ENCODE measurements at regions not wholly inside any gene's neighbourhood (a gene's known extent, or its start where the extent isn't known, plus 50 kb on each side); places are given as distances from the start of the nearest gene placed in this dataset.
A peak's percentile ranks its signal among the peaks of the same experiment; 100 is the strongest.

DNA sequence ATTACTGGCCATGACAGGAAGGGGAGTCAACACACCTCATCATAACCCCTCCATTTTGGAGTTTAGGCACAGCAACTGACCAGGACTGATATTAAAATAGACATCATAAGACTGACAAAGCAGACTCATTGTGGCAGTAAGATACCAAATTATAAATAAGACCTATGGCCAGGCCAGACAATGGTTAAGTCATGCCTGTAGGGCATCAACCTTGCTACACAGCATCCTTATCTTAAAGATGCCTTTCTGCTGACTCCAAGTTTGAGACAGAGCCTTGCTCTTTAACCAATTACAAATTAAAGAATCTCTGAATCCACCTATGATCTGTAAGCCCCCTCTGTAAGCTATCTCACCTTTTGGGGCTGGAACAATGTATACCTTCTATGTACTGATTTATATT, 65.5 kb downstream of the VCX2 start:
- H3K9me3 ChIP-seq (ENCODE audit: insufficient read depth, low read depth, low read length), result no peaks in the 10 kb centered on the region
- no peaks in the 10 kb centered on the region for H3K27me3 ChIP-seq (ENCODE audit: insufficient read depth, low read length)
- H2AFZ ChIP-seq (ENCODE audit: low read depth, low read length), result no peak overlapping the region
- Mint-ChIP-seq H3K27ac (ENCODE audit: unreplicated experiment) (no peak overlapping the region), H3K27me3 (ENCODE audit: low read depth, unreplicated experiment) (no peaks in the 10 kb centered on the region), H3K4me3 (ENCODE audit: unreplicated experiment) (no peak overlapping the region), H3K4me1 (ENCODE audit: low read depth, unreplicated experiment) (no peaks in the 10 kb centered on the region), H3K36me3 (ENCODE audit: low read depth, unreplicated experiment) (no peaks in the 10 kb centered on the region), H3K9me3 (ENCODE audit: unreplicated experiment) (peaks cover 2% of the 10 kb centered on the region)
- DNase-seq (ENCODE audit: low read depth), result no peak
- TF ChIP-seq EZH2 (IDR thresholded peaks at IDR 0.05; ENCODE audit: insufficient read depth, low read length), result no peak
- TF ChIP-seq CTCF (IDR thresholded peaks at IDR 0.05; ENCODE audit: insufficient read depth, low read depth, low read length), result no peak
- H3K9ac ChIP-seq (ENCODE audit: low read length), result no peak overlapping the region
- no peak overlapping the region for H3K27ac ChIP-seq (ENCODE audit: low read depth, low read length)
- no peaks in the 10 kb centered on the region for H3K4me1 ChIP-seq (ENCODE audit: insufficient read depth, low read length)
- no peak overlapping the region for H3K4me3 ChIP-seq (ENCODE audit: insufficient read depth, low read depth, low read length)
- H4K20me1 ChIP-seq (ENCODE audit: insufficient read depth, low read length), result no peaks in the 10 kb centered on the region
- peak; percentile 83 for FAIRE-seq
- no peaks in the 10 kb centered on the region for H3K79me2 ChIP-seq (ENCODE audit: insufficient read depth, low read length)
- H3K36me3 ChIP-seq (ENCODE audit: insufficient read depth, low read length), result no peaks in the 10 kb centered on the region
- no peak overlapping the region for H3K4me2 ChIP-seq (ENCODE audit: low read length)

DNA sequence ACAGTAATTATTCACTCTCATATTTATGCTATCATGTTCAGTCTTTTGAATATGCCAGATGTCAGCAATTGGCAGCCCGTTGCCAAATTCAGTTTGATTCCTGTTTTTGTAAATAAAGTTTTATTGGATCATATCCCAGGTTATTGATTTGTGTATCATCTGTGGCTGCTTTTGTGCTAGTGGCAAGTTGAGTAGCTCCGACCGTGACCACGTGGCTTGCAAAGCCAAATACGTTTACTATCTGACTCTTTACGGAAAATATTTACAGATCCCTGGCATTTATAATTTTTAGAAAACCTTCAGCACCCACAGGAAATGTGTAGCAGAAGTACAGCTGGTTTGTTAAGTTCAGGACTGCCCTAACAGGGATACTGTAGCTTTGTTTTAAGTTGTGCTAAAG, 67.4 kb downstream of the VCX2 start:
- Histone ChIP-seq H3K4me1 (ENCODE audit: insufficient read depth, low read length) (no peaks in the 10 kb centered on the region), H2AFZ (ENCODE audit: low read depth, low read length) (no peak overlapping the region), H3K27ac (ENCODE audit: low read depth, low read length) (no peak overlapping the region), H3K27me3 (ENCODE audit: insufficient read depth, low read length) (no peaks in the 10 kb centered on the region), H3K4me2 (ENCODE audit: low read length) (no peak overlapping the region), H3K79me2 (ENCODE audit: insufficient read depth, low read length) (no peaks in the 10 kb centered on the region), H3K4me3 (ENCODE audit: insufficient read depth, low read depth, low read length) (no peak overlapping the region), H3K36me3 (ENCODE audit: insufficient read depth, low read length) (no peaks in the 10 kb centered on the region), H3K9ac (ENCODE audit: low read length) (no peak overlapping the region), H3K9me3 (ENCODE audit: insufficient read depth, low read depth, low read length) (no peaks in the 10 kb centered on the region), H4K20me1 (ENCODE audit: insufficient read depth, low read length) (no peaks in the 10 kb centered on the region)
- FAIRE-seq (no peak), DNase-seq (ENCODE audit: low read depth) (no peak)
- H3K4me3 Mint-ChIP-seq (ENCODE audit: unreplicated experiment), result no peak overlapping the region
- H3K27ac Mint-ChIP-seq (ENCODE audit: unreplicated experiment), result no peak overlapping the region
- no peak for TF ChIP-seq EZH2 (IDR thresholded peaks at IDR 0.05; ENCODE audit: insufficient read depth, low read length)
- no peak for TF ChIP-seq CTCF (IDR thresholded peaks at IDR 0.05; ENCODE audit: insufficient read depth, low read depth, low read length)
- no peaks in the 10 kb centered on the region for H3K27me3 Mint-ChIP-seq (ENCODE audit: low read depth, unreplicated experiment)
- H3K9me3 Mint-ChIP-seq (ENCODE audit: unreplicated experiment), result no peaks in the 10 kb centered on the region
- H3K4me1 Mint-ChIP-seq (ENCODE audit: low read depth, unreplicated experiment), result no peaks in the 10 kb centered on the region
- H3K36me3 Mint-ChIP-seq (ENCODE audit: low read depth, unreplicated experiment), result no peaks in the 10 kb centered on the region

- no peaks in the 10 kb centered on the region for H3K27me3 Mint-ChIP-seq (ENCODE audit: low read depth, unreplicated experiment)
- no peak overlapping the region for H3K9ac ChIP-seq (ENCODE audit: low read length)
- no peaks in the 10 kb centered on the region for H3K4me1 ChIP-seq (ENCODE audit: insufficient read depth, low read length)
- no peaks in the 10 kb centered on the region for H3K9me3 Mint-ChIP-seq (ENCODE audit: unreplicated experiment)
- no peaks in the 10 kb centered on the region for H4K20me1 ChIP-seq (ENCODE audit: insufficient read depth, low read length)
- H3K4me3 ChIP-seq (ENCODE audit: insufficient read depth, low read depth, low read length), result no peak overlapping the region
- H3K36me3 Mint-ChIP-seq (ENCODE audit: low read depth, unreplicated experiment), result no peaks in the 10 kb centered on the region
- H3K4me1 Mint-ChIP-seq (ENCODE audit: low read depth, unreplicated experiment), result no peaks in the 10 kb centered on the region
- no peaks in the 10 kb centered on the region for H3K9me3 ChIP-seq (ENCODE audit: insufficient read depth, low read depth, low read length)
- H3K27ac ChIP-seq (ENCODE audit: low read depth, low read length), result no peak overlapping the region
- DNase-seq (ENCODE audit: low read depth) (no peak), FAIRE-seq (no peak)
- H3K79me2 ChIP-seq (ENCODE audit: insufficient read depth, low read length), result no peaks in the 10 kb centered on the region
- H2AFZ ChIP-seq (ENCODE audit: low read depth, low read length), result no peak overlapping the region
- H3K27me3 ChIP-seq (ENCODE audit: insufficient read depth, low read length), result no peaks in the 10 kb centered on the region
- H3K4me2 ChIP-seq (ENCODE audit: low read length), result no peak overlapping the region
- TF ChIP-seq CTCF (IDR thresholded peaks at IDR 0.05; ENCODE audit: insufficient read depth, low read depth, low read length) (no peak), EZH2 (IDR thresholded peaks at IDR 0.05; ENCODE audit: insufficient read depth, low read length) (no peak)
- no peak overlapping the region for H3K4me3 Mint-ChIP-seq (ENCODE audit: unreplicated experiment)
- no peak overlapping the region for H3K27ac Mint-ChIP-seq (ENCODE audit: unreplicated experiment)
- H3K36me3 ChIP-seq (ENCODE audit: insufficient read depth, low read length), result no peaks in the 10 kb centered on the region
Measured at GRCh38 chrX:8091510-8091909, 79.6 kb downstream of the VCX2 start.

Measured in astrocyte (in vitro differentiated cells and primary cell).